HG03432 (cell line): ENCODE measurements at regions not wholly inside any gene's neighbourhood (a gene's known extent, or its start where the extent isn't known, plus 50 kb on each side); places are given as distances from the start of the nearest gene placed in this dataset.
"Not testable (repeated sequence)": the region's sequence is repeated elsewhere in the genome, so short reads cannot be mapped to it uniquely, and the experiment has no call there.

Experiments used
- ATAC-seq: cut with Tn5 transposase; IDR thresholded peaks from one replicate; pipeline ENCODE4 v1.9.1; 2021; ENCODE audit warnings: mild to moderate bottlenecking, moderate library complexity; ENCODE audit not compliant: unreplicated experiment

DNA sequence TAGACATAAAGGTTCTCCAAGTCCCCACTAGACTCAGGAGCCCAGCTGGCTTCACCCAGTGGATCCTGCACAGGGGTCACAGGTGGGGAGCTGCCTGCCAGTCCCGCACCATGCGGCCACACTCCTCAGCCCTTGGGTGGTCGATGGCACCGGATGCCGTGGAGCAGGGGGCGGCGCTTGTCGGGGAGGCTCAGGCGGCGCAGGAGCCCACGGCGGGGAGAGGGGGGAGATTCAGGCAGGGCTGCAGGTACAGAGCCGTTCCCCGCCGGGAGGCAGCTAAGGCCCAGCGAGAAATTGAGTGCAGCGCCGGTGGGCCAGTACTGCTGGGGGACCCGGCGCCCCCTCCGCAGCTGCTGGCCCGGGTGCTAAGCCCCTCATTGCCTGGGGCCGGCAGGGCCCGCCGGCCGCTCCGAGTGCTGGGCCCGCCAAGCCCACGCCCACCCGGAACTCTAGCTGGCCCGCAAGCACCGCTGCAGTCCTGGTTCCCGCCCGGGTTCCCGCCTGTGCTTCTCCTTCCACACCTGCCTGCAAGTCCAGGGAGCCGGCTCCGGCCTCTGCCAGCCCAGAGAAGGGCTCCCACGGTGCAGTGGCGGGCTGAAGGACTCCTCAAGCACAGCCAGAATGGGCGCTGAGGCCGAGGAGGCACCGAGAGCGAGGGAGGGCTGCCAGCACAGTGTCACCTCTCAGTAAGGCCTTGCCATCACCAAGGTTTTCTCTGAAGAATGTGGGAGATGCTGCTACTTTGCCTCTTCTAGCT lies 58.4 kb upstream of the PPP1R12A start:
- no peak for ATAC-seq

DNA sequence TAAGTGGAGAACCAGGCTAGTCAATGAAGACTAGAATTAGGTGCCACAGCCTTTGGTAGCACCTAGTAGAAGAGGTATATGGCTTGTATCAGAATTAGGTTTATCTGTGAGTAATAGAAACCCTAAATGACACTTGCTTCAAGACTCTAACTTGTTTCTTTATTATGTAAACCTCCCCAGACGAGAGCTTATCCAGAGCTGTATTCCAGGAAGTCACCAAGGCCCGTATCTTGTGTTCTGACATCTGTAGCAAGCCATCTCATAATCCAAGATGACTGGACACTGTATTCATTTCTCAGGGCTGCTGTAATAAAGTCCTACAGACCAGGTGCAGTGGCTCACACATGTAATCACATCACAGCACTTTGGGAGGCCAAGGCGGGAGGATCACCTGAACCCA lies 56.7 kb upstream of the PPP1R12A start:
- no peak for ATAC-seq

DNA sequence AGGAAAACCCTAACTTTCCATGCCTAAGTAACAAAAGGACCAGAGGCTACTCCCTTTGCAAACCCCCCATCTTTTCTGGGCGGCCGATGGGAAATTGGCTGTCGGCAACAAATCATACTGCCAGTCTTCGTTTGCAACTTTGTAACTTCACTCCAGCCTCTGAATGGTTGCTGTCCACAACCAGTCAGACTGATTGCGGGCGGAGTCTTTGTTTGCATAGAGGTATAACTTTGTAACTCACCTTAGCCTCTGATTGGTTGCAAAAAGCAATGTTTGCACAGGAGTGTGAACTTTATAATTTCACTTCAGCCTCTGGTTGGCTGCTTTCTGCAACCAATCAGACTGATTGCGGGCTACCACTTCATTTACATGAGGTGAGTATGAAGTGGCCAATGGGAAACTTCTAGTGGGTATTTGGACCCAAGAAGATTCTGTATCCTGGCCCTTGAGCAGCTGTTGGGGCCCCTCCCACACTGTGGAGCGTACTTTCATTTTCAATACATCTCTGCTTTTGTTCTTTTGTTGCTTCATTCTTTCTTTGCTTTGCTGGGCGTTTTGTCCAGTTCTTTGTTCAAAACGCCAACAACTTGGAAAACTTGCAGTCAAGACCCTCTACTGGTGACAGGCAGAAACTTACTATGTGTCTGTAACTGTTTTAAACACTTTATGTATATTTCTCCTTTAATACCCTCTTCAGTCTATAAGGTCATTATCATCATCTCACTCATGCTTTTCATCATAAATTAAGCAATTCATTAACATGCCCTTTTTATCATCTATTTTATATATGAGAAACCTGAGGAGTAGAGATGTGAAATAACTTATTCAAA lies 55.8 kb upstream of the PPP1R12A start:
- ATAC-seq = not testable (repeated sequence)

DNA sequence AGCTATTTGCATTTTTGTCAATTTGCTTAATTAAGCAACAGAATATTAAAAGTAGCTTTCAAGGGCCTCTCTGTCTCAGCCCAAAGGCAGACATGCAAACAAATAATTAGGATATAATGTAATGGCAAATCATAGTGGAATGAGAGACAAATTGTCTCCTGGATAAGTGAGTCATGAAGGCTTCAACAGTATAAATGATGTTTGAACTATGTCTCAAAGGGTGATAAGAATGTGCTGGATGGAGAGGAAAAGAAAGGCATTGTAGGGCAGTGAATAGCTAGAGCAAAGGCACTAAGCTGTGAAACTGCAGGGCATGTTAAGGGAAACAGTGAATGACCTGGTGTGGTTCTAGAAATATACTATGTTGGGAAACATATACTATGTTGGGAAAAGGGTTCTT lies 53.5 kb upstream of the PPP1R12A start:
- ATAC-seq = no peak

DNA sequence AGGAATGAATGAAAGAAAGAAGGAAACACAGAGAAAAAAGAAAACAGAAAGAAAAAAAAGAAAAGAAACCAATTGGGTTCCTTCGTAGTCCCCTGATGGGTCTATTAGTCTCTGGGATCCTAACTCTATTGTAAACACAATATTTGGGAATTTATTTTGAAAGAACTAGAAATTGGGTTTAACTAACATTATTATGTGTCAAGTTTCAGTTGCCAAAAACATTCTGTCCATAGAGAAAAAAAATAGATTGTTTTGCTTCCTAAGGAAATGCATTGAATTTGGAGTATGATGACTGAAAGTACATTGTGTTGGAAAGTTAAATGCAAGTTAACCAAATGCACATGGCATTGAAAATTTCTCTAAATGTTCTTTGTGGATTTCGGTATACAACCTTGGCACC lies 52.8 kb upstream of the PPP1R12A start:
- ATAC-seq = no peak
